Spleen (tissue), 11 donors: ENCODE measurements at regions not wholly inside any gene's neighbourhood (a gene's known extent, or its start where the extent isn't known, plus 50 kb on each side); places are given as distances from the start of the nearest gene placed in this dataset.

Experiments
- DNase-seq: peaks from one replicate; pipeline ENCODE4 v3.0.0-alpha.2; 2020
- H3K27ac ChIP-seq, 8 donors: fragments of 200-600 bp; sonication (generic) in 7 of 8; 1 replicate in 4 of 8; 2 replicates in 4 of 8; pipeline versions ENCODE4 v1.5.0 to v1.8.0; 2016 to 2021; ENCODE audit warnings: inconsistent platforms in 4 of 8, mild to moderate bottlenecking in 4 of 8, moderate library complexity in 1 of 8
- H3K27me3 ChIP-seq, 7 donors: fragments of 200-600 bp; sonication (generic) in 6 of 7; replicated peaks in 1 of 7; 1 replicate in 4 of 7; 2 replicates in 3 of 7; pipeline versions ENCODE4 v1.5.0 to v1.8.0; 2016 to 2021; ENCODE audit warnings: inconsistent platforms in 3 of 7, mild to moderate bottlenecking in 1 of 7
- H3K36me3 ChIP-seq, 6 donors: fragments of 200-600 bp; sonication (generic) in 5 of 6; 1 replicate in 4 of 6; 2 replicates in 2 of 6; pipeline versions ENCODE4 v1.5.0 to v1.8.0; 2016 to 2021; ENCODE audit warnings: inconsistent platforms in 2 of 6
- H3K4me1 ChIP-seq, 6 donors: fragments of 200-600 bp; sonication (generic) in 5 of 6; 1 replicate in 3 of 6; 2 replicates in 3 of 6; pipeline versions ENCODE4 v1.5.0 to v1.8.0; 2016 to 2021; ENCODE audit warnings: inconsistent platforms in 3 of 6
- H3K4me3 ChIP-seq, 8 donors: fragments of 200-600 bp; sonication (generic) in 7 of 8; 1 replicate in 4 of 8; 2 replicates in 4 of 8; pipeline versions ENCODE4 v1.5.0 to v1.8.0; 2016 to 2021; ENCODE audit warnings: inconsistent platforms in 4 of 8, mild to moderate bottlenecking in 4 of 8, moderate library complexity in 2 of 8
- H3K9me3 ChIP-seq, 8 donors: fragments of 200-600 bp; sonication (generic) in 7 of 8; 1 replicate in 4 of 8; 2 replicates in 4 of 8; pipeline versions ENCODE4 v1.5.0 to v1.8.0; 2016 to 2021; ENCODE audit warnings: inconsistent platforms in 4 of 8
- CTCF ChIP-seq, 11 experiments: fragments of 200-600 bp in 7 of 11; fragments of 450-650 bp in 4 of 11; sonication (generic) in 4 of 11; IDR thresholded peaks in 8 of 11; conservative IDR thresholded peaks in 3 of 11; 1 replicate in 7 of 11; 2 replicates in 4 of 11; pipeline versions ENCODE4 v1.4.0 to v1.8.0; 2016 to 2021; ENCODE audit warnings: antibody characterized with exemption in 11 of 11, inconsistent platforms in 4 of 11, mild to moderate bottlenecking in 1 of 11
- POLR2A ChIP-seq, 3 donors: fragments of 450-650 bp; IDR thresholded peaks; one replicate each; pipeline ENCODE4 v1.5.1; 2017; ENCODE audit warnings: antibody characterized with exemption in 3 of 3, mild to moderate bottlenecking in 1 of 3
- POLR2AphosphoS5 ChIP-seq, 3 donors: sonication (generic); formaldehyde crosslinking; IDR thresholded peaks; one replicate each; pipeline ENCODE4 v1.5.1; 2017; ENCODE audit warnings: antibody characterized with exemption in 3 of 3
- WGBS, 5 donors: extraction: QIAGEN DNeasy Blood & Tissue Kit in 3 of 5; methylation state at CpG; one replicate each; pipeline versions ENCODE4 v1.1.5 to v1.1.7; 2013 to 2018; 5-methylcytosine and 5-hydroxymethylcytosine counted together
- intact Hi-C: fragments of 100-400 bp; cut with DNase I; formaldehyde crosslinking; loops from one replicate; pipeline ENCODE4 v1.15.0; 2023; ENCODE audit warnings: low total_unique reads
- donor health status: healthy with polysubstance abuse.
- donor health status: DM: no; HTN: no; CAD: no; lungs with moderate emphysema.
- donor health status: DM: no; HTN: no; CAD: no.
- donor health status: Bipolar disorder and iron deficiency.
- donor health status: healthy.
- donor health status: DM: no; HTN: no; CAD: no.
- donor health status: DM: yes; HTN: yes; CAD: no.

DNA sequence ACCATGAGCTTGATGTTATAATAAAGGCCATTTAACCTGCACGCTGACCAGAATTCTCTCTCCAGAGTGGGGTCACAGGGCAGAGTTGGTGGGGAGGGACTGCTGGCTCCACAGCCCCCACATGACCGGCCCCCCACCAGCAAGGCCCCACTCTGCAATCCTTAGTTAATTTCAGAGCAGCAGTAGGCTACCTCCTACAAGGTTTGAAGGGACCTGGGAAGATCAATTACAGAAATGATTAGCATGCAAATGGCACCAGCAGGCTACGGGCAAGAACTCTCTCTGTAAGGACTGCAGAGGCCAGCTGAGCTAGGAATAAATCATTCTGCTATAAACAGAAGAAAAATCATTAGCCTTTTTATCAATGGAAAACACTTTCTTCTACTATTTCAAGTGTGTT is 135.3 kb downstream of the C1D start:
- intact Hi-C loops: no loop called here
- no peak overlapping the region for H3K27ac ChIP-seq
- no peak for DNase-seq
- peaks cover 0 to 22% (median 0%) of the 10 kb centered on the region in 7 donors for H3K27me3 ChIP-seq
- WGBS, 5 donors: 55 to 85% (median 67%) methylated on average over 3 of the region's 3 CpGs
- peaks cover 0 to 3% (median 0%) of the 10 kb centered on the region in 6 donors for H3K4me1 ChIP-seq
- TF ChIP-seq POLR2A (IDR thresholded peaks at IDR 0.05): no peak
- no peak for TF ChIP-seq POLR2AphosphoS5 (IDR thresholded peaks at IDR 0.05)
- TF ChIP-seq CTCF (IDR thresholded peaks at IDR 0.05 in 8 of 11, conservative IDR thresholded peaks at IDR 0.05 in 3 of 11): no peak
- H3K9me3 ChIP-seq: no peaks in the 10 kb centered on the region
- no peak overlapping the region for H3K4me3 ChIP-seq
- no peaks in the 10 kb centered on the region for H3K36me3 ChIP-seq

- peaks cover 0 to 11% (median 0%) of the 10 kb centered on the region in 7 donors for H3K27me3 ChIP-seq
- TF ChIP-seq CTCF (IDR thresholded peaks at IDR 0.05 in 8 of 11, conservative IDR thresholded peaks at IDR 0.05 in 3 of 11): no peak
- no peak for TF ChIP-seq POLR2A (IDR thresholded peaks at IDR 0.05)
- no peak for TF ChIP-seq POLR2AphosphoS5 (IDR thresholded peaks at IDR 0.05)
- intact Hi-C loops: no loop called here
- no peaks in the 10 kb centered on the region for H3K4me1 ChIP-seq
- no peaks in the 10 kb centered on the region for H3K9me3 ChIP-seq
- DNase-seq: no peak
- H3K36me3 ChIP-seq: no peaks in the 10 kb centered on the region
- no peak overlapping the region for H3K4me3 ChIP-seq
- WGBS, 5 donors: 68 to 82% (median 71%) methylated on average over 3 of the region's 3 CpGs
- no peak overlapping the region for H3K27ac ChIP-seq
Observed at GRCh38 chr2:67930156-67930555, 132.6 kb downstream of the C1D start.

DNA sequence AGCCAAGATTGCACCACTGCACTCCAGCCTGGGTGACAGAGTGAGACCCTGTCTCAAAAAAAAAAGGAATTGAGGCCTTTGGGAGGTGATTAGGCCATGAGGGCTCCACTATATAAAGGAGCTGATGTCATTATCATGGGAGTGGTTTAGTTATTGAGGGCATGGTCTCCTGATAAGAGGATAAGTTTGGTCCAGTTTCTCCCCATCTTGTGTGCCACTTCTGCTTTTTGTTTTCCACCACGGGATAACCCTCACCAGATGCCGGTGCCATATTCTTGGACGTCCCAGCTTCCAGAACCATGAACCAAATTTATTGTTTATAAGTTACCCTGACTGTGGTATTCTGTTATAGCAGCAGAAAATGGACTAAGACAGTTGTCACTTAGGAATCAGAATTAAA is 125.8 kb downstream of the C1D start:
- Histone ChIP-seq H3K36me3 (no peaks in the 10 kb centered on the region), H3K9me3 (no peaks in the 10 kb centered on the region), H3K4me1 (no peaks in the 10 kb centered on the region), H3K27ac (no peak overlapping the region), H3K4me3 (no peak overlapping the region), H3K27me3 (peaks cover 0 to 4% (median 0%) of the 10 kb centered on the region in 7 donors)
- WGBS, 5 donors: 87 to 94% (median 90%) methylated on average over 3 of the region's 3 CpGs
- no peak for TF ChIP-seq POLR2A (IDR thresholded peaks at IDR 0.05)
- TF ChIP-seq CTCF (IDR thresholded peaks at IDR 0.05 in 8 of 11, conservative IDR thresholded peaks at IDR 0.05 in 3 of 11): no peak
- TF ChIP-seq POLR2AphosphoS5 (IDR thresholded peaks at IDR 0.05): no peak
- no peak for DNase-seq
- intact Hi-C loops: no loop called here

GRCh38 chr2:67938053-67938452 is 124.8 kb downstream of the C1D start:
- intact Hi-C loops: no loop called here
- H3K4me1 ChIP-seq: no peaks in the 10 kb centered on the region
- WGBS, 5 donors: 59 to 73% (median 68%) methylated on average over 2 of the region's 2 CpGs
- TF ChIP-seq CTCF (IDR thresholded peaks at IDR 0.05 in 8 of 11, conservative IDR thresholded peaks at IDR 0.05 in 3 of 11) (no peak), POLR2A (IDR thresholded peaks at IDR 0.05) (no peak), POLR2AphosphoS5 (IDR thresholded peaks at IDR 0.05) (no peak)
- no peak for DNase-seq
- H3K9me3 ChIP-seq: peaks cover 0 to 8% (median 3%) of the 10 kb centered on the region in 8 donors
- H3K27me3 ChIP-seq: peaks cover 0 to 4% (median 0%) of the 10 kb centered on the region in 7 donors
- no peak overlapping the region for H3K27ac ChIP-seq
- H3K4me3 ChIP-seq: no peak overlapping the region
- H3K36me3 ChIP-seq: no peaks in the 10 kb centered on the region
